ENCODE measurements at regions not wholly inside any gene's neighbourhood (a gene's known extent, or its start where the extent isn't known, plus 50 kb on each side); places are given as distances from the start of the nearest gene placed in this dataset.

- no peak for DNase-seq
These were observed 218.6 kb upstream of the ANKRD55 start for GRCh38 chr5:56451742-56452141.

- no peak for DNase-seq
These were observed 217.6 kb upstream of the ANKRD55 start for GRCh38 chr5:56450766-56451165.

GRCh38 chr5:56449071-56449640 lies 216.0 kb upstream of the ANKRD55 start:
- DNase-seq, result no peak

- no peak for DNase-seq
These were observed 214.5 kb upstream of the ANKRD55 start for GRCh38 chr5:56447656-56448055.

- no peak for DNase-seq
These were observed 214.1 kb upstream of the ANKRD55 start for GRCh38 chr5:56447232-56447631.

GRCh38 chr5:56446728-56447127 lies 213.6 kb upstream of the ANKRD55 start:
- no peak for DNase-seq

- DNase-seq, result no peak
These were observed 210.7 kb upstream of the ANKRD55 start for GRCh38 chr5:56443826-56444225.

GRCh38 chr5:56440871-56441740 lies 208.0 kb upstream of the ANKRD55 start:
- no peak for DNase-seq

- DNase-seq, result no peak
These were observed 201.9 kb upstream of the ANKRD55 start for GRCh38 chr5:56434986-56435385.

- DNase-seq, result no peak
These were observed 200.0 kb upstream of the ANKRD55 start for GRCh38 chr5:56433039-56433617.

GRCh38 chr5:56432321-56432720 lies 199.2 kb upstream of the ANKRD55 start:
- DNase-seq, result no peak

GRCh38 chr5:56430422-56430821 lies 197.3 kb upstream of the ANKRD55 start:
- DNase-seq, result no peak

- no peak for DNase-seq
These were observed 196.0 kb upstream of the ANKRD55 start for GRCh38 chr5:56429110-56429561.

GRCh38 chr5:56426693-56427092 lies 193.6 kb upstream of the ANKRD55 start:
- DNase-seq, result no peak

GRCh38 chr5:56422076-56422762 lies 189.1 kb upstream of the ANKRD55 start:
- DNase-seq, result no peak

GRCh38 chr5:56421246-56422075 lies 188.3 kb upstream of the ANKRD55 start:
- DNase-seq, result no peak

GRCh38 chr5:56420323-56420722 lies 187.2 kb upstream of the ANKRD55 start:
- no peak for DNase-seq

GRCh38 chr5:56419667-56420066 lies 186.5 kb upstream of the ANKRD55 start:
- DNase-seq, result no peak

- DNase-seq, result no peak
These were observed 182.2 kb upstream of the ANKRD55 start for GRCh38 chr5:56415356-56415765.

GRCh38 chr5:56414066-56414465 lies 180.9 kb upstream of the ANKRD55 start:
- no peak for DNase-seq

GRCh38 chr5:56413546-56413945 lies 180.4 kb upstream of the ANKRD55 start:
- DNase-seq, result no peak

- DNase-seq, result no peak
These were observed 179.7 kb upstream of the ANKRD55 start for GRCh38 chr5:56412601-56413379.

All from SHP77 (cell line).